Hepatocyte (in vitro differentiated cells): ENCODE measurements at regions not wholly inside any gene's neighbourhood (a gene's known extent, or its start where the extent isn't known, plus 50 kb on each side); places are given as distances from the start of the nearest gene placed in this dataset.
"Not testable (repeated sequence)": the region's sequence is repeated elsewhere in the genome, so short reads cannot be mapped to it uniquely, and the experiment has no call there.

ENCODE experiments used
- DNase-seq: peaks from one replicate; pipeline ENCODE4 v3.0.0-alpha.2; 2016; ENCODE audit warnings: low spot score
- H2AFZ ChIP-seq: fragments of 200-600 bp; sonication (generic); 2 replicates; pipeline ENCODE4 v1.6.0; 2016; ENCODE audit warnings: antibody characterized with exemption, mild to moderate bottlenecking
- H3K27ac ChIP-seq: fragments of 200-600 bp; sonication (generic); 2 replicates; pipeline ENCODE4 v1.5.1; 2016; ENCODE audit warnings: mild to moderate bottlenecking
- H3K27me3 ChIP-seq: fragments of 200-600 bp; sonication (generic); 2 replicates; pipeline ENCODE4 v1.6.1; 2016
- H3K36me3 ChIP-seq: fragments of 200-600 bp; sonication (generic); replicated peaks from 2 replicates; pipeline ENCODE4 v1.5.1; 2016; ENCODE audit warnings: low read depth; ENCODE audit not compliant: insufficient read depth
- H3K4me1 ChIP-seq: fragments of 200-600 bp; sonication (generic); 2 replicates; pipeline ENCODE4 v1.5.1; 2016; ENCODE audit warnings: mild to moderate bottlenecking, moderate library complexity; ENCODE audit not compliant: insufficient read depth
- H3K4me2 ChIP-seq: fragments of 200-600 bp; sonication (generic); 2 replicates; pipeline ENCODE4 v1.6.0; 2016
- H3K4me3 ChIP-seq: fragments of 200-600 bp; sonication (generic); 2 replicates; pipeline ENCODE4 v1.5.1; 2016; ENCODE audit warnings: mild to moderate bottlenecking
- H3K79me2 ChIP-seq: fragments of 200-600 bp; sonication (generic); 2 replicates; pipeline ENCODE4 v1.6.0; 2017; ENCODE audit warnings: mild to moderate bottlenecking
- H3K9me2 ChIP-seq: fragments of 200-600 bp; sonication (generic); replicated peaks from 2 replicates; pipeline ENCODE4 v1.6.0; 2017; ENCODE audit warnings: mild to moderate bottlenecking; ENCODE audit not compliant: insufficient read depth
- H3K9me3 ChIP-seq: fragments of 200-600 bp; sonication (generic); 2 replicates; pipeline ENCODE4 v1.5.1; 2016; ENCODE audit warnings: low read depth, mild to moderate bottlenecking
- H4K20me1 ChIP-seq: fragments of 200-600 bp; sonication (generic); 2 replicates; pipeline ENCODE4 v1.6.0; 2016; ENCODE audit warnings: mild to moderate bottlenecking; ENCODE audit not compliant: insufficient read depth, poor library complexity, severe bottlenecking
- EZH2 ChIP-seq: fragments of 200-600 bp; sonication (generic); IDR thresholded peaks from 2 replicates; pipeline ENCODE4 v1.6.1; 2016; ENCODE audit warnings: antibody characterized with exemption, mild to moderate bottlenecking, borderline replicate concordance
- EZH2phosphoT487 ChIP-seq: fragments of 200-600 bp; sonication (generic); IDR thresholded peaks from one replicate; pipeline ENCODE4 v1.6.1; 2018; ENCODE audit warnings: antibody characterized with exemption, mild to moderate bottlenecking, low read depth, moderate library complexity; ENCODE audit not compliant: unreplicated experiment, severe bottlenecking
- WGBS: methylation state at CpG from one replicate; pipeline ENCODE4 v1.1.6; 2016; ENCODE audit warnings: low lambda C conversion rate; ENCODE audit errors: missing lambda C conversion rate; 5-methylcytosine and 5-hydroxymethylcytosine counted together
- TF ChIP-seq, protein P1 (sequence below): fragments of 200-600 bp; sonication (generic); IDR thresholded peaks from 2 replicates; pipeline ENCODE4 v1.5.1; 2016; ENCODE audit warnings: antibody characterized with exemption, mild to moderate bottlenecking; ENCODE audit not compliant: poor library complexity

DNA sequence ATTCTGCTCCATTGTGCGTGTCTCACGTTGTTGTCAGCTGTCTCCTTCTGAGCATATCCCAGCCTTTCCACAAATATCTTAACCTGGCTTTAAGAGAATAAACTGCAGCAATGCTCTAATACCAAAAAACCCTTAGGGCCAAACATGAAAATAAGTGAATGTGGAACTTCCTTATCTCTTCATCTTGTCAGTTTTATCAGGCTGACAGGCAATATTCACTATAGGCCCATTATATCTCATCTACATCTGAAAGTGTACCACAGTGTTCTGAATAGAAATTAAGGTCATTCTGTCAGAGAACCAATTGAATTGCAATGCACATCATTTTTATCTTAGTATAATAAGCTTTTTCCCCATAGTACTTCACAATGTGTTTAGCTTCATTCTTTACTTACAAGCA, 933.1 kb upstream of the FBXO33 start:
- no peak for DNase-seq
- H3K9me3 ChIP-seq = no peaks in the 10 kb centered on the region
- H3K4me3 ChIP-seq = no peak overlapping the region
- 56% methylated on average over 2 of the region's 2 CpGs for WGBS
- H3K27ac ChIP-seq = no peak overlapping the region
- H3K79me2 ChIP-seq = no peaks in the 10 kb centered on the region
- no peaks in the 10 kb centered on the region for H3K36me3 ChIP-seq
- no peaks in the 10 kb centered on the region for H3K4me1 ChIP-seq
- no peak overlapping the region for H3K4me2 ChIP-seq
- TF ChIP-seq EZH2 (no peak), EZH2phosphoT487 (no peak)
- TF ChIP-seq, protein P1, sequence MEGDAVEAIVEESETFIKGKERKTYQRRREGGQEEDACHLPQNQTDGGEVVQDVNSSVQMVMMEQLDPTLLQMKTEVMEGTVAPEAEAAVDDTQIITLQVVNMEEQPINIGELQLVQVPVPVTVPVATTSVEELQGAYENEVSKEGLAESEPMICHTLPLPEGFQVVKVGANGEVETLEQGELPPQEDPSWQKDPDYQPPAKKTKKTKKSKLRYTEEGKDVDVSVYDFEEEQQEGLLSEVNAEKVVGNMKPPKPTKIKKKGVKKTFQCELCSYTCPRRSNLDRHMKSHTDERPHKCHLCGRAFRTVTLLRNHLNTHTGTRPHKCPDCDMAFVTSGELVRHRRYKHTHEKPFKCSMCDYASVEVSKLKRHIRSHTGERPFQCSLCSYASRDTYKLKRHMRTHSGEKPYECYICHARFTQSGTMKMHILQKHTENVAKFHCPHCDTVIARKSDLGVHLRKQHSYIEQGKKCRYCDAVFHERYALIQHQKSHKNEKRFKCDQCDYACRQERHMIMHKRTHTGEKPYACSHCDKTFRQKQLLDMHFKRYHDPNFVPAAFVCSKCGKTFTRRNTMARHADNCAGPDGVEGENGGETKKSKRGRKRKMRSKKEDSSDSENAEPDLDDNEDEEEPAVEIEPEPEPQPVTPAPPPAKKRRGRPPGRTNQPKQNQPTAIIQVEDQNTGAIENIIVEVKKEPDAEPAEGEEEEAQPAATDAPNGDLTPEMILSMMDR = no peak
- no peaks in the 10 kb centered on the region for H3K9me2 ChIP-seq
- no peak overlapping the region for H2AFZ ChIP-seq
- no peaks in the 10 kb centered on the region for H4K20me1 ChIP-seq
- H3K27me3 ChIP-seq = no peaks in the 10 kb centered on the region

DNA sequence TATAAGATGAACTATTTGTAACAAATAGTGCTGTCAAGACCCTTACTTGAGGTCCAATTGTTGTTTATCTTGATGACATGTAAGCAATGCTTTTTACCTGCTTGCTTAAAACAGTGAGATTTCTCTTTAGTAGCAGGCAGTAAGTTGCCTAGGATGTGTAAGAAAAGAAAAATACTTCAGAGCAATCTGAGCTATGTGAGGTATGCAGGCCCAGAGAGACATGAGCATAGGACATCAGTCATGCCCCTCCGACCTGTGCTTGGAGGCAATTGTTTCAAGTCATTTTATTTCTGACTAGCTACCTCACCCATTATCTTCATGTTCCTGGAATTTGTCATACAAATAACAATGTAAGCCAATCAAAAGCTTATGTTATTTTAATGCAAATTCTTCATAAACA, 930.6 kb upstream of the FBXO33 start:
- Histone ChIP-seq H3K27ac (no peak overlapping the region), H3K27me3 (no peaks in the 10 kb centered on the region), H2AFZ (no peak overlapping the region), H3K9me2 (no peaks in the 10 kb centered on the region), H3K9me3 (no peaks in the 10 kb centered on the region), H4K20me1 (no peaks in the 10 kb centered on the region), H3K4me1 (no peaks in the 10 kb centered on the region), H3K4me2 (no peak overlapping the region), H3K36me3 (no peaks in the 10 kb centered on the region), H3K79me2 (no peaks in the 10 kb centered on the region), H3K4me3 (no peak overlapping the region)
- WGBS = 24% methylated on average over 1 of the region's 1 CpG
- DNase-seq = no peak
- no peak for TF ChIP-seq EZH2
- TF ChIP-seq, protein P1 = no peak
- no peak for TF ChIP-seq EZH2phosphoT487

DNA sequence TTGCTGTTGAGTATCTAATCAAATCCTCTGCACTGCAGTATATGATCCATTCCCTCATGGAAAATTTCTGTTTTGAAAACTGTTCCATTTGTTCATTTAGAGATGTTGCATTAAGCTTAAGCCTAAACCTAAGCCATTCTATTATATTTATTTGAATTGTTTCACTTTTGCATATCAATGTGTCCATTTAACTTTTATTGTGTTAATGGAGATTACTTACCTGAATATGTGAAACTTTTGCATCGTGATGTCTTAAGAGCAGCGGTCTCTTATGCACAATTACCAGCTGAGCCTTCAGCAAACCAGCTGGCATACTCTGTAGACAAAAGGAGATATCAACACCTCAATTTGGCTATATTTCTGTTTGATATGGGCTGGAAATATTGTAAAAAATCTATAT, 922.5 kb upstream of the FBXO33 start:
- H3K9me2 ChIP-seq = no peaks in the 10 kb centered on the region
- no peak overlapping the region for H3K27ac ChIP-seq
- no peaks in the 10 kb centered on the region for H4K20me1 ChIP-seq
- H3K36me3 ChIP-seq = no peaks in the 10 kb centered on the region
- H3K4me1 ChIP-seq = no peaks in the 10 kb centered on the region
- WGBS = 61% methylated on average over 2 of the region's 2 CpGs
- no peaks in the 10 kb centered on the region for H3K9me3 ChIP-seq
- H3K79me2 ChIP-seq = no peaks in the 10 kb centered on the region
- no peak for DNase-seq
- H2AFZ ChIP-seq = no peak overlapping the region
- no peak for TF ChIP-seq EZH2phosphoT487
- TF ChIP-seq, protein P1 = no peak
- H3K4me2 ChIP-seq = no peak overlapping the region
- H3K4me3 ChIP-seq = no peak overlapping the region
- no peaks in the 10 kb centered on the region for H3K27me3 ChIP-seq

DNA sequence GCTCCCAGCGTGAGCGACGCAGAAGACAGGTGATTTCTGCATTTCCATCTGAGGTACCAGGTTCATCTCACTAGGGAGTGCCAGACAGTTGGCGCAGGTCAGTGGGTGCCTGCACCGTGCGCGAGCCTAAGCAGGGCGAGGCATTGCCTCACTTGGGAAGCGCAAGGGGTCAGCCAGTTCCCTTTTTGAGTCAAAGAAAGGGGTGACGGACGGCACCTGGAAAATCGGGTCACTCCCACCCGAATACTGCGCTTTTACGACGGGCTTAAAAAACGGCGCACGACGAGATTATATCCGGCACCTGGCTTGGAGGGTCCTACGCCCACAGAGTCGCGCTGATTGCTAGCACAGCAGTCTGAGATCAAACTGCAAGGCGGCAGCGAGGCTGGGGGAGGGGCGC, 915.9 kb upstream of the FBXO33 start:
- peak overlapping the region; percentile 28 for H3K4me3 ChIP-seq
- H3K4me2 ChIP-seq = peak overlapping the region; percentile 69
- WGBS = 55% methylated on average over 27 of the region's 27 CpGs

More for the DNA sequence above, 915.9 kb upstream of the FBXO33 start:
- not testable (repeated sequence) for H3K36me3 ChIP-seq, DNase-seq, H3K9me3 ChIP-seq, H3K79me2 ChIP-seq, H3K27me3 ChIP-seq, H3K4me1 ChIP-seq, H4K20me1 ChIP-seq, H3K9me2 ChIP-seq
- Histone ChIP-seq H2AFZ (peak overlapping the region; percentile 68), H3K27ac (peak overlapping the region; percentile 33)
